ENCODE measurements at regions not wholly inside any gene's neighbourhood (a gene's known extent, or its start where the extent isn't known, plus 50 kb on each side); places are given as distances from the start of the nearest gene placed in this dataset.

- TF ChIP-seq EZH2phosphoT487 (IDR thresholded peaks at IDR 0.05; ENCODE audit: insufficient read depth, low read depth) (no peak), EZH2 (IDR thresholded peaks at IDR 0.05; ENCODE audit: insufficient read depth, poor library complexity, severe bottlenecking) (no peak)
These were observed 80.5 kb upstream of the SLC4A4 start for GRCh38 chr4:71258323-71258722.

Measured in GM23248 (cell line).